ENCODE measurements at regions not wholly inside any gene's neighbourhood (a gene's known extent, or its start where the extent isn't known, plus 50 kb on each side); places are given as distances from the start of the nearest gene placed in this dataset.
"Not testable (repeated sequence)": the region's sequence is repeated elsewhere in the genome, so short reads cannot be mapped to it uniquely, and the experiment has no call there.

DNA sequence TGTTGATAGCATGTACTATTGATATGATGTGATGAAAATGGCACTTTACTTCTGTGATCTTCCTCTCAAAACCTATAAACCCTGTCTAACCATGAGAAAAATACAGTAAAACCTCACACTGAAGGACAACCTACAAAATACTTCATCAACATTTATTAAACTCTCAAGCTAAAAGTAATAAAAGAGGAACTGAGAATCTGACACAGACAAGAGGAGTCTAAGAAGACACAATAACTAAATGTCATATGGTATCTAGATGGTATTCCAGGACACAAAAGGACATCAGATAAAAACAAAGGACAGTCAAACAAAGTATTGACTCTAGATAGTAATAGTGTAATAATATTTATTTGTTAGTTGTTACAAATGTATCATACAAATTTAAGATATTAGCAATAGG lies 655.3 kb downstream of the SH3BGRL start:
- no peak for DNase-seq (ENCODE audit: low spot score)

DNA sequence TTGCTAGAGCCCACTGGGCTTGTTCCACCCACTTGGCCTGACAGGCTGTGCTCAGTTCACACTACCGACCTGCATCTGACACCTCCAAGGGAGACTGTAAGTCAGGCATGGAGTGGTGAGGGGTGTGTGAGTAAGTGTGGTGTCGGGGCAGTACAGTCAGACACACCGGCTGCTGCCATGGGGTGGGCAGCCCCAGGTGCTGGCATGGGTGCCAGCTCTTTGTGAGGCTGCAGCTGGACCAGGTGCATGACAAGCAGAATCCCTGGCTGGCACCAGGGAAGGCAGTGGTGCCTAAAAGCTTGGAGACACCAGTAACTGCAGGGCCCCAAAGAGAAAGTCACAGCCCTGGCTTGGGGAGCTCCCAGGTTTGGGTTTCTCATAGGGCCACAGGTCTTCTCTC lies 665.0 kb downstream of the SH3BGRL start:
- DNase-seq (ENCODE audit: low spot score) = no peak

GRCh38 chrX:81868979-81869378 lies 667.1 kb downstream of the SH3BGRL start:
- DNase-seq (ENCODE audit: low spot score) = no peak

GRCh38 chrX:81874807-81875206 lies 672.9 kb downstream of the SH3BGRL start:
- DNase-seq (ENCODE audit: low spot score) = no peak

DNA sequence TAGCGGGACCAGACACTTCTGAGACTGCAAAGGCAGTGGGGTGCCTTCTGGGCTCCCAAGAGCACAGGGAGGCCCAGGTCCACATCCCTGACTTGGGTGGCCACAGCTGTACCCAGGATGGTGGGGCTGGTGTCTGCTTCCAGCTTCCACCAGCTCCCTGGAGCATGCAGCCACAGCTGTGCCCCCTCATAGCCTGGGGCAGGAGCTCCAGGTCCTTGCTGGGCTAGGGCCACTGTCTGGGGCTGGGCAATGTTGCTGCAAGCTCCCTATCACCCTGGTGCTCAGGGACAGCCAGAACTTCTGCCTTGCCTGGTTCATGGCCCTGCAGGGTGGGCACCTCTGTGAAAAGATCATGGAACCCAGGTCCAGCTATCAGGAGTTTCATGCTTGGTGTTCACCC lies 673.9 kb downstream of the SH3BGRL start:
- DNase-seq (ENCODE audit: low spot score) = no peak

DNA sequence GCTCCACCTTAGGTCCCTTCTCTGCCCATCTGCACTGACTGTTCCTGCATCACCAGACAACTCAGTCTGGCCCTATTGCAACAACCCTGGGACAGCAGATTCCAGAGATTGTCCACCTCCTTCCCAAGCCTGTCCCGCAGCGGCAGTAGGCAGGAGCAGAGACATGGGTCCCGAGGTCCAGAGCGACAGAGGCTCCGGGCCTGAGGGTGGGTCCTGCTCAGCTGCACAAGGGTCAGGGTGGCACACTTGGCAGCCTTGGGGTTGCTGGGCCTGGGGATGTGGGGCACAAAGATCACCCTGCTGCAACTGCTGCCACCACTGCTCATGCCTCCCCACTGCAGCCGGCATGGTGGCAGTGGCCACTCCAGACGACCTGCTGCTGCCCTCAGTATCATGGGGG lies 674.5 kb downstream of the SH3BGRL start:
- no peak for DNase-seq (ENCODE audit: low spot score)

DNA sequence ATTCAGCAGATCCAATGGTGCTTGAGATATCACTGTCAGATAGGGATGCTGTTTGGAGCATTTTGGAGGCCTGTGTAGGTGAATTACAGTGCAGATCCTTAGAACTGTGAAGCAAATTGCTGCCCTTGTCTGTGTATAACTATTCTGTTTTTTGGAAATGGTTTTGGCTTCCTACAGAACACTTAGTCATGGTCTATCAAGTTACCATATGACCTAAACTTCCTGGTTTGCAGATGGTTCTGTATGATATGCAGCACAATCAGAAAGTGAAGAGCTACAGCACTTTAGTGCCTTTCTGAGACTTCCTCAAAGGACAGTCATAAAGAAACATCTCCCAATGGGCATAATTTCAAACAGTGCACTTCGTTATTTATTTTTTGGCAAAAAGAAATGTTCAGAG lies 688.6 kb downstream of the SH3BGRL start:
- DNase-seq (ENCODE audit: low spot score) = no peak

DNA sequence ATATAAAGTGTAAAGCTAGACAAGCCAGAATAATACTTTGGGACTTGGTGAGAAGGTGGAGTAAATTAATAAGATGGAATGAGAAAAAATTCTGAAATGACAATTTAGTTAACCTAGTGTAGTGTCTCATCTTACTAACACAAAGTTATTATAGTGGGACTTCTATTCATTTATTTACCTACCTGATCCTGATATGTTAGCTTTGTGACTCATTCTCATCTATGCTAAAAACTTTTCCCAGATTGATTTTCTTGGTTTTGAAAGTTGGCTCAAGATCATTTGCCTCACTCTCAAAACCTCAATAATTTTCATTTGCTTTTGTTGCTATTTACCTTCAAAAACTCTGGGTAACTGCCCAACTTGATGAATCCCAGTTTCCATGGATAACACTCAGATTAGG lies 698.6 kb downstream of the SH3BGRL start:
- no peak for DNase-seq (ENCODE audit: low spot score)

DNA sequence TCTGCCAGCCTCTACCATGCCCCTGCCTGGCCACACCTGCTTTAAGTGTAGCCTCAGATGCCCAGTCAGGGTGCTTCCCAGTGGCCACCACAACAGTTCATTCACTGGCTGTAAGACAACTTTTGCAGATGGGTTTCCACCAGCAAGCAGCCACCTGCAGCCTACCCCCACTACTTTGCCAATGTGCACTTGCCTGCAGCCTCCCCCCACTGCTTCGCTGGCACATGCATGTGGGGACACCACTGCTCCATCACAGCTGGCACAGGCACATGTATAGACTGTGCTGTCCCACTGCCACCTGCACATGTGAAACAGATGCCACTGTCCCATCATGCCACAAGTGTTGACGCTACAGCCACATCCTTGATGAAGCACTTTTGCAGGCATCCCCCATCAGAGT lies 723.9 kb downstream of the SH3BGRL start:
- no peak for DNase-seq (ENCODE audit: low spot score)

GRCh38 chrX:81945911-81946310 lies 744.0 kb downstream of the SH3BGRL start:
- not testable (repeated sequence) for DNase-seq (ENCODE audit: low spot score)

DNA sequence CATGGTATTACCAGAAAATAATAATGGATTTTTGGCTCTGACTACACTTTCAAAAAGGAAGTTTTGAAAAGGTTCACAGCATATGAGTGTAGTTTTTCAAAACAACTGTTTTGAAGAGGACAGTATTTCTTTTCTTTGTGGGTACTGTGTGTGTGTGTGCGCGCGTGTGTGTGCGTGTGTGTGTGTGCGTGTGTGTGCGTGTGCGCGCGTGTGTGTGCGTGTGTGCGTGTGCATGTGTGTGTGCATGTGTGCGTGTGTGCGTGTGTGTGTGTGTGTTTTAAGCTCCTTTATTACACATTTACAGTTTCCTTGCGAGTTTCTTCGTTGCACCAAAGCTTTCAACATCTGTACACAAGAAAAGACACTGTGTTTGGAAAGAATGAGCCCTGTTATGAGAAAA lies 755.4 kb downstream of the SH3BGRL start:
- no peak for DNase-seq (ENCODE audit: low spot score)

GRCh38 chrX:81957900-81958545 lies 756.1 kb downstream of the SH3BGRL start:
- DNase-seq (ENCODE audit: low spot score) = no peak

- no peak for DNase-seq (ENCODE audit: low spot score)
These were observed 758.1 kb downstream of the SH3BGRL start for GRCh38 chrX:81959964-81960363.

GRCh38 chrX:81974413-81974812 lies 772.5 kb downstream of the SH3BGRL start:
- DNase-seq (ENCODE audit: low spot score) = not testable (repeated sequence)

- DNase-seq (ENCODE audit: low spot score) = no peak
These were observed 778.1 kb downstream of the SH3BGRL start for GRCh38 chrX:81979806-81980515.

GRCh38 chrX:81987217-81987616 lies 785.3 kb downstream of the SH3BGRL start:
- DNase-seq (ENCODE audit: low spot score) = not testable (repeated sequence)

DNA sequence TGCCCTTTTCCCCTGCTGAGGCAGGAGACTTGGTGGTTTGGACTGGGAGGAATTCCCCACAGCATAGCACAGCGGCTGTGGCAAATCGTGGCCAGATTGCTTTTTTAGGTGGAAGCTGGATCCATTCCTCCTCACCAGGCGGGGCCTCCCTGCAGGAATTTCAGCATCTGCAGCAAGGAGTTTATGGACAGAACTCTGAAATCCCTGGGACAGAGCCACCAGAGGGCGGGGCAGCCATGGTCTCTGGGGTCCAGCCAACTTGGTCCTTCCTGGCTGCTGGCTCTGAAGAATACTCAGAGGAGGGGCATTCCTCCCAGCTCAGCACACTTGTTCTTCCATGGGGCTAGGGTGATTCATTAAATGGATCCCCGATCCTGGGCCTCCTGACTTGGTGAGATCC lies 794.3 kb downstream of the SH3BGRL start:
- DNase-seq (ENCODE audit: low spot score) = no peak

- no peak for DNase-seq (ENCODE audit: low spot score)
These were observed 827.8 kb downstream of the SH3BGRL start for GRCh38 chrX:82029571-82030218.

- no peak for DNase-seq (ENCODE audit: low spot score)
These were observed 829.3 kb downstream of the SH3BGRL start for GRCh38 chrX:82031250-82031649.

GRCh38 chrX:82038793-82039192 lies 836.9 kb downstream of the SH3BGRL start:
- DNase-seq (ENCODE audit: low spot score) = no peak

GRCh38 chrX:82041034-82041433 lies 839.1 kb downstream of the SH3BGRL start:
- DNase-seq (ENCODE audit: low spot score) = no peak

DNA sequence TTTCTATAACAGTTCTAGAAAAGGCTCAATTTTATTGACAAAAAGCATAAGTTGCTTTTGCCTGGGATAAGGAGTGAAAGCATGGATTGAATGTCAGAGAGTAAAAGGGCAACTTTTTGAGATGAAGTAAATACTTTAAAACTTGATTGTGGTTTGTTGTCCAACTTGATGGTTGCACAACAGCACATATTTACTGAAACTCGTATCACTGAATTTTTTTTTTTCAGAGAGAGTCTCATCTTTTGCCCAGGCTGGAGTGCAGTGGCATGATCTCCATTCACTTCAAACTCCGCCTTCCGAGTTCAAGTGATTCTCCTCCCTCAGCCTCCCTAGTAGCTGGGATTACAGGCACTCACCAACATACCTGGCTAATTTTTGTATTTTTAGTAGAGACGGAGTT lies 856.8 kb downstream of the SH3BGRL start:
- no peak for DNase-seq (ENCODE audit: low spot score)

- DNase-seq (ENCODE audit: low spot score) = no peak
These were observed 869.0 kb downstream of the SH3BGRL start for GRCh38 chrX:82070948-82071347.
